ENCODE measurements at regions not wholly inside any gene's neighbourhood (a gene's known extent, or its start where the extent isn't known, plus 50 kb on each side); places are given as distances from the start of the nearest gene placed in this dataset.

DNA sequence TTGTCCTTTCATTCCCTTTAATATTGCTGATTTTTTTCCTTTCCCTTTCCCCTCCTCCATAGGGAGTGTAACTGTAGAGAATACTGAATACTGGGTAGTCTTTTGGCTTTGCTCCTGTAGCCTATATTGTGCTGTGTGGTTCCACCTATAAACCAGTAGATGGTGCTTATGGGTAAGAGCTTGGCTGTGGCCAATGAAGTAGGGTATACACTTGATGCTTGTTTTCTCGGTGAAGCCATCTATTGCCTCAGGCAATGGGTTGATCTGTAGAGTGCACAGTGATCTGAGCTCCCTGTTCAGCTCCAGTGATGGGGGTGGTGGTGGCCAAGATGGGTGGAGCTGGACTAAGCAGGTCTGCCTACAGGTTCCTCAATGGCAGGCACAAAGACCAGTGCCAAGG, 203.3 kb upstream of the IMPG1 start:
- Mint-ChIP-seq H3K27ac (no peak overlapping the region), H3K9me3 (peaks cover 13% of the 10 kb centered on the region), H3K4me1 (no peaks in the 10 kb centered on the region), H3K27me3 (ENCODE audit: insufficient read depth, low read depth) (peaks cover 2% of the 10 kb centered on the region), H3K4me3 (no peak overlapping the region), H3K36me3 (no peaks in the 10 kb centered on the region)
- Histone ChIP-seq H3F3A (ENCODE audit: low read depth) (no peaks in the 10 kb centered on the region), H3K4me3 (no peak overlapping the region), H4K20me1 (ENCODE audit: low read depth) (no peaks in the 10 kb centered on the region), H3K79me2 (ENCODE audit: low read depth) (no peaks in the 10 kb centered on the region), H3K27ac (no peak overlapping the region), H3K4me2 (no peak overlapping the region), H3K27me3 (no peaks in the 10 kb centered on the region), H3K4me1 (no peaks in the 10 kb centered on the region), H3K9ac (no peak overlapping the region), H2AFZ (replicated peaks) (no peak overlapping the region), H3K9me3 (ENCODE audit: low read depth) (peaks cover 1% of the 10 kb centered on the region), H3K36me3 (no peaks in the 10 kb centered on the region)
- TF ChIP-seq EZH2 (IDR thresholded peaks at IDR 0.05) (no peak), EZH2phosphoT487 (IDR thresholded peaks at IDR 0.05) (no peak)
- TF ChIP-seq, protein P1, sequence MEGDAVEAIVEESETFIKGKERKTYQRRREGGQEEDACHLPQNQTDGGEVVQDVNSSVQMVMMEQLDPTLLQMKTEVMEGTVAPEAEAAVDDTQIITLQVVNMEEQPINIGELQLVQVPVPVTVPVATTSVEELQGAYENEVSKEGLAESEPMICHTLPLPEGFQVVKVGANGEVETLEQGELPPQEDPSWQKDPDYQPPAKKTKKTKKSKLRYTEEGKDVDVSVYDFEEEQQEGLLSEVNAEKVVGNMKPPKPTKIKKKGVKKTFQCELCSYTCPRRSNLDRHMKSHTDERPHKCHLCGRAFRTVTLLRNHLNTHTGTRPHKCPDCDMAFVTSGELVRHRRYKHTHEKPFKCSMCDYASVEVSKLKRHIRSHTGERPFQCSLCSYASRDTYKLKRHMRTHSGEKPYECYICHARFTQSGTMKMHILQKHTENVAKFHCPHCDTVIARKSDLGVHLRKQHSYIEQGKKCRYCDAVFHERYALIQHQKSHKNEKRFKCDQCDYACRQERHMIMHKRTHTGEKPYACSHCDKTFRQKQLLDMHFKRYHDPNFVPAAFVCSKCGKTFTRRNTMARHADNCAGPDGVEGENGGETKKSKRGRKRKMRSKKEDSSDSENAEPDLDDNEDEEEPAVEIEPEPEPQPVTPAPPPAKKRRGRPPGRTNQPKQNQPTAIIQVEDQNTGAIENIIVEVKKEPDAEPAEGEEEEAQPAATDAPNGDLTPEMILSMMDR (IDR thresholded peaks at IDR 0.05): peak; percentile 33
- DNase-seq (ENCODE audit: low spot score): peak; percentile 29

GRCh38 chr6:76264468-76264867, 192.0 kb upstream of the IMPG1 start:
- no peak overlapping the region for H3K4me3 ChIP-seq
- H2AFZ ChIP-seq (replicated peaks): no peak overlapping the region
- Mint-ChIP-seq H3K36me3 (peaks cover 4% of the 10 kb centered on the region), H3K4me1 (no peaks in the 10 kb centered on the region), H3K27me3 (ENCODE audit: insufficient read depth, low read depth) (peaks cover 4% of the 10 kb centered on the region), H3K4me3 (no peak overlapping the region), H3K27ac (no peak overlapping the region), H3K9me3 (peaks cover 24% of the 10 kb centered on the region)
- no peaks in the 10 kb centered on the region for H3K36me3 ChIP-seq
- no peaks in the 10 kb centered on the region for H3F3A ChIP-seq (ENCODE audit: low read depth)
- no peaks in the 10 kb centered on the region for H4K20me1 ChIP-seq (ENCODE audit: low read depth)
- H3K79me2 ChIP-seq (ENCODE audit: low read depth): no peaks in the 10 kb centered on the region
- H3K4me2 ChIP-seq: no peak overlapping the region
- H3K4me1 ChIP-seq: no peaks in the 10 kb centered on the region
- H3K27ac ChIP-seq: no peak overlapping the region
- no peak overlapping the region for H3K9ac ChIP-seq
- no peaks in the 10 kb centered on the region for H3K27me3 ChIP-seq
- no peak for TF ChIP-seq EZH2phosphoT487 (IDR thresholded peaks at IDR 0.05)
- TF ChIP-seq, protein P1 (IDR thresholded peaks at IDR 0.05): no peak
- no peak for TF ChIP-seq EZH2 (IDR thresholded peaks at IDR 0.05)
- no peak for DNase-seq (ENCODE audit: low spot score)
- H3K9me3 ChIP-seq (ENCODE audit: low read depth): peaks cover 4% of the 10 kb centered on the region

DNA sequence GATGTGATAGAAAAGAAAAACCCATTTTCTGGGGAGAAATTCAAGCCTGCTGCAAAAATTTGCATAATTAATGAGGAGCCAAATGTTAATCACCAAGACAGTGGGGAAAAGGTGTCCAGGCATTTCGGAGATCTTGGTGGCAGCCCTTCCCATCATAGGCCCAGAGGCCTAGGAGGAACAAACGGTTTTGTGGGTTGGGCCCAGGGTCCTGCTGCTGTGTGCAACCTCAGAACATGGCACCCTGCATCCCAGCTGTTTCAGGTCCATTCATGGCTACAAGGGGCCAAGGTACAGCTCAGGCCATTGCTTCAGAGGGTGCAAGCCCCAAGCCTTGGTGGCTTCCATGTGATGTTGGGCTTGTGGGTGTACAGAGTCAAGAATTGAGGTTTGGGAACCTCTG, 189.8 kb upstream of the IMPG1 start:
- Histone ChIP-seq H3K9ac (no peak overlapping the region), H3F3A (ENCODE audit: low read depth) (no peaks in the 10 kb centered on the region), H3K9me3 (ENCODE audit: low read depth) (peaks cover 4% of the 10 kb centered on the region), H3K27ac (no peak overlapping the region), H2AFZ (replicated peaks) (no peak overlapping the region), H4K20me1 (ENCODE audit: low read depth) (no peaks in the 10 kb centered on the region), H3K79me2 (ENCODE audit: low read depth) (no peaks in the 10 kb centered on the region), H3K4me1 (no peaks in the 10 kb centered on the region), H3K4me3 (no peak overlapping the region), H3K36me3 (no peaks in the 10 kb centered on the region), H3K27me3 (no peaks in the 10 kb centered on the region), H3K4me2 (no peak overlapping the region)
- peaks cover 24% of the 10 kb centered on the region for H3K9me3 Mint-ChIP-seq
- H3K4me1 Mint-ChIP-seq: no peaks in the 10 kb centered on the region
- DNase-seq (ENCODE audit: low spot score): no peak
- TF ChIP-seq EZH2 (IDR thresholded peaks at IDR 0.05) (no peak), EZH2phosphoT487 (IDR thresholded peaks at IDR 0.05) (no peak)
- TF ChIP-seq, protein P1 (IDR thresholded peaks at IDR 0.05): no peak
- peaks cover 4% of the 10 kb centered on the region for H3K27me3 Mint-ChIP-seq (ENCODE audit: insufficient read depth, low read depth)
- H3K4me3 Mint-ChIP-seq: no peak overlapping the region
- H3K27ac Mint-ChIP-seq: no peak overlapping the region
- peaks cover 4% of the 10 kb centered on the region for H3K36me3 Mint-ChIP-seq
